Sigmoid colon (tissue), 6 donors: ENCODE measurements at regions not wholly inside any gene's neighbourhood (a gene's known extent, or its start where the extent isn't known, plus 50 kb on each side); places are given as distances from the start of the nearest gene placed in this dataset.

ENCODE experiments used
- DNase-seq: peaks from one replicate; pipeline ENCODE4 v3.0.0-alpha.2; 2019
- H3K27ac ChIP-seq, 4 donors: fragments of 200-600 bp; sonication (generic); one replicate each; pipeline ENCODE4 v1.5.1; 2016 to 2019; ENCODE audit warnings: mild to moderate bottlenecking in 1 of 4
- H3K27me3 ChIP-seq, 3 donors: fragments of 200-600 bp; sonication (generic); one replicate each; pipeline ENCODE4 v1.5.1; 2019; ENCODE audit warnings: mild to moderate bottlenecking in 1 of 3
- H3K36me3 ChIP-seq, 4 donors: fragments of 200-600 bp; sonication (generic); one replicate each; pipeline ENCODE4 v1.5.1; 2016 to 2019
- H3K4me1 ChIP-seq, 4 donors: fragments of 200-600 bp; sonication (generic); one replicate each; pipeline ENCODE4 v1.5.1; 2017 to 2019
- H3K4me3 ChIP-seq, 4 donors: fragments of 200-600 bp; sonication (generic); one replicate each; pipeline ENCODE4 v1.5.1; 2017 to 2019; ENCODE audit warnings: mild to moderate bottlenecking in 2 of 4, moderate library complexity in 1 of 4
- H3K9me3 ChIP-seq, 4 donors: fragments of 200-600 bp in 3 of 4; sonication (generic) in 3 of 4; one replicate each; pipeline versions ENCODE4 v1.5.1 to v1.6.1; 2013 to 2019
- CTCF ChIP-seq, 4 experiments: fragments of 450-650 bp in 3 of 4; fragments of 200-600 bp in 1 of 4; IDR thresholded peaks; one replicate each; pipeline ENCODE4 v1.5.1; 2016 to 2019; ENCODE audit warnings: antibody characterized with exemption in 4 of 4, mild to moderate bottlenecking in 3 of 4, moderate library complexity in 2 of 4
- EP300 ChIP-seq, 4 donors: sonication (generic); formaldehyde crosslinking; IDR thresholded peaks; one replicate each; pipeline ENCODE4 v1.6.1; 2017; ENCODE audit warnings: antibody characterized with exemption in 4 of 4
- POLR2A ChIP-seq, 2 donors: fragments of 450-650 bp; IDR thresholded peaks; one replicate each; pipeline ENCODE4 v1.6.1; 2016; ENCODE audit warnings: antibody characterized with exemption in 2 of 2, mild to moderate bottlenecking in 2 of 2, moderate library complexity in 2 of 2
- POLR2AphosphoS5 ChIP-seq, 4 donors: sonication (generic); formaldehyde crosslinking; IDR thresholded peaks; one replicate each; pipeline ENCODE4 v1.6.1; 2017; ENCODE audit warnings: antibody characterized with exemption in 4 of 4
- WGBS, 2 donors: extraction: QIAGEN DNeasy Blood & Tissue Kit; methylation state at CpG; one replicate each; pipeline ENCODE4 v1.1.7; 2013; 5-methylcytosine and 5-hydroxymethylcytosine counted together
- intact Hi-C: fragments of 100-400 bp; cut with DNase I; formaldehyde crosslinking; loops from one replicate; pipeline ENCODE4 v1.15.1; 2023
- donor health status: healthy with polysubstance abuse.
- donor health status: healthy.

GRCh38 chr22:22974156-22974555, 86.5 kb downstream of the IGLL5 start:
- H3K27ac ChIP-seq = no peak overlapping the region

GRCh38 chr22:22974795-22975580, 87.4 kb downstream of the IGLL5 start:
- Histone ChIP-seq H3K4me1 (no peaks in the 10 kb centered on the region), H3K9me3 (peaks cover 0 to 2% (median 0%) of the 10 kb centered on the region in 4 donors), H3K27ac (no peak overlapping the region), H3K36me3 (no peaks in the 10 kb centered on the region), H3K27me3 (no peaks in the 10 kb centered on the region), H3K4me3 (no peak overlapping the region)
- TF ChIP-seq POLR2A (IDR thresholded peaks at IDR 0.05) (no peak), EP300 (IDR thresholded peaks at IDR 0.05) (no peak), CTCF (IDR thresholded peaks at IDR 0.05) (no peak), POLR2AphosphoS5 (IDR thresholded peaks at IDR 0.05) (no peak)
- intact Hi-C loops = no loop called here
- 75 to 85% methylated on average over 8 of the region's 8 CpGs for WGBS, 2 donors
- no peak for DNase-seq

More at GRCh38 chr22:22974156-22974555, 86.5 kb downstream of the IGLL5 start:
- no peaks in the 10 kb centered on the region for H3K4me1 ChIP-seq
- TF ChIP-seq EP300 (IDR thresholded peaks at IDR 0.05) (no peak), CTCF (IDR thresholded peaks at IDR 0.05) (no peak), POLR2A (IDR thresholded peaks at IDR 0.05) (no peak), POLR2AphosphoS5 (IDR thresholded peaks at IDR 0.05) (no peak)
- no peak overlapping the region for H3K4me3 ChIP-seq
- peaks cover 0 to 3% (median 0%) of the 10 kb centered on the region in 3 donors for H3K27me3 ChIP-seq
- H3K36me3 ChIP-seq = no peaks in the 10 kb centered on the region
- WGBS, 2 donors = 66 to 68% methylated on average over 3 of the region's 3 CpGs
- no peaks in the 10 kb centered on the region for H3K9me3 ChIP-seq
- no peak for DNase-seq
- intact Hi-C loops = no loop called here

- H3K9me3 ChIP-seq = peaks cover 0 to 3% (median 0%) of the 10 kb centered on the region in 4 donors
- no peak overlapping the region for H3K4me3 ChIP-seq
- no peaks in the 10 kb centered on the region for H3K27me3 ChIP-seq
- intact Hi-C loops = no loop called here
- DNase-seq = no peak
- 83 to 85% methylated on average over 9 of the region's 9 CpGs for WGBS, 2 donors
- no peaks in the 10 kb centered on the region for H3K4me1 ChIP-seq
- H3K36me3 ChIP-seq = no peaks in the 10 kb centered on the region
- H3K27ac ChIP-seq = no peak overlapping the region
- TF ChIP-seq POLR2A (IDR thresholded peaks at IDR 0.05) (no peak), CTCF (IDR thresholded peaks at IDR 0.05) (no peak)
Measured at GRCh38 chr22:22976033-22976922, 88.7 kb downstream of the IGLL5 start.

GRCh38 chr22:22977479-22978200, 90.0 kb downstream of the IGLL5 start:
- no peak for DNase-seq
- WGBS, 2 donors = 93 to 97% methylated on average over 2 of the region's 2 CpGs
- H3K36me3 ChIP-seq = no peaks in the 10 kb centered on the region
- no peak for TF ChIP-seq CTCF (IDR thresholded peaks at IDR 0.05)
- TF ChIP-seq EP300 (IDR thresholded peaks at IDR 0.05) = no peak
- no peak for TF ChIP-seq POLR2AphosphoS5 (IDR thresholded peaks at IDR 0.05)
- TF ChIP-seq POLR2A (IDR thresholded peaks at IDR 0.05) = no peak
- no peaks in the 10 kb centered on the region for H3K4me1 ChIP-seq
- no peak overlapping the region for H3K27ac ChIP-seq
- H3K4me3 ChIP-seq = no peak overlapping the region
- H3K9me3 ChIP-seq = peaks cover 0 to 3% (median 0%) of the 10 kb centered on the region in 4 donors
- H3K27me3 ChIP-seq = no peaks in the 10 kb centered on the region
- intact Hi-C loops = no loop called here
